GM20000 (cell line): ENCODE measurements at regions not wholly inside any gene's neighbourhood (a gene's known extent, or its start where the extent isn't known, plus 50 kb on each side); places are given as distances from the start of the nearest gene placed in this dataset.

Experiments
- DNase-seq: peaks from one replicate; pipeline ENCODE4 v3.0.0; 2012; ENCODE audit warnings: low spot score
- TF ChIP-seq, protein P1 (sequence below): IDR thresholded peaks from 2 replicates; pipeline ENCODE4 v1.5.1; 2012; ENCODE audit warnings: mild to moderate bottlenecking, control low read depth; ENCODE audit errors: extremely low read depth, missing control alignments

DNA sequence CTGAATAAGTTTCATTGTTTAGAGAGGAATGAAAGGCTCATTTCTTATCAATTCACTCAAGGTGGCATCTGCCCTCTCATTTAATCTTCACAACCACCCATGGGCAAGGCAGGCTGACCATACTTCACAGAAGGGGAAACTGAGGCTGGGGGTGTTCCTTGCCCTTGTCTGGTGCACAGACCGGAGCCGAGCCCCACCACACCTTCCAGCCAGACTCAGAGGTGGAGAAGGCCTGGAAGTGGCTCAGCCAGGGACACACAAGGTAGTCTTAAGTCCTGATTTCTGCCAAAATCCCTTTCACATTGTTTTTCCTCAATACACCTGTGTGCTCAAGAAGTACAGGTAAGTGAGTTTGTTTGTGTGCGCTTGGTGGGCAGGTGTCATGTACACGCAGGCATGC lies 111.9 kb upstream of the TEX51 start:
- TF ChIP-seq, protein P1, sequence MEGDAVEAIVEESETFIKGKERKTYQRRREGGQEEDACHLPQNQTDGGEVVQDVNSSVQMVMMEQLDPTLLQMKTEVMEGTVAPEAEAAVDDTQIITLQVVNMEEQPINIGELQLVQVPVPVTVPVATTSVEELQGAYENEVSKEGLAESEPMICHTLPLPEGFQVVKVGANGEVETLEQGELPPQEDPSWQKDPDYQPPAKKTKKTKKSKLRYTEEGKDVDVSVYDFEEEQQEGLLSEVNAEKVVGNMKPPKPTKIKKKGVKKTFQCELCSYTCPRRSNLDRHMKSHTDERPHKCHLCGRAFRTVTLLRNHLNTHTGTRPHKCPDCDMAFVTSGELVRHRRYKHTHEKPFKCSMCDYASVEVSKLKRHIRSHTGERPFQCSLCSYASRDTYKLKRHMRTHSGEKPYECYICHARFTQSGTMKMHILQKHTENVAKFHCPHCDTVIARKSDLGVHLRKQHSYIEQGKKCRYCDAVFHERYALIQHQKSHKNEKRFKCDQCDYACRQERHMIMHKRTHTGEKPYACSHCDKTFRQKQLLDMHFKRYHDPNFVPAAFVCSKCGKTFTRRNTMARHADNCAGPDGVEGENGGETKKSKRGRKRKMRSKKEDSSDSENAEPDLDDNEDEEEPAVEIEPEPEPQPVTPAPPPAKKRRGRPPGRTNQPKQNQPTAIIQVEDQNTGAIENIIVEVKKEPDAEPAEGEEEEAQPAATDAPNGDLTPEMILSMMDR = no peak
- no peak for DNase-seq

DNA sequence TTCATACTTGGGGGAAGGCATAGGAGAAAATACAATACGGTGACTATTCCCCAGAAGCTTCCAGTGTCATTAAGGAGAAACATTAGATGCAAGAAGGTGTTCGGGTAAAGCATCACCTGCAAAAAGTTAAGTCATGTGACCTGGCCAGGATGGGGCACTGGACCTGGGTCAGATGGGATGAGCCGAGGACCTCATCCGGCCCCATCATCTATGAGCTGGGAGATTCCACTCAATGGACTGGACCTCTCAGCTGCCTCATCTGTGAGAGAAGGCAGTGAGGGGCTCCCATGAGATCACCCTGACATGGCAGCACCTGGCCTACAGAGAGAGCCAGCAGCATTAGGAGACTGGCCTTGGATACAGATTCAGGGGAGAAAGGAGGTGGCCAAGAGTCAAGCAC lies 111.4 kb upstream of the TEX51 start:
- TF ChIP-seq, protein P1 = no peak

DNA sequence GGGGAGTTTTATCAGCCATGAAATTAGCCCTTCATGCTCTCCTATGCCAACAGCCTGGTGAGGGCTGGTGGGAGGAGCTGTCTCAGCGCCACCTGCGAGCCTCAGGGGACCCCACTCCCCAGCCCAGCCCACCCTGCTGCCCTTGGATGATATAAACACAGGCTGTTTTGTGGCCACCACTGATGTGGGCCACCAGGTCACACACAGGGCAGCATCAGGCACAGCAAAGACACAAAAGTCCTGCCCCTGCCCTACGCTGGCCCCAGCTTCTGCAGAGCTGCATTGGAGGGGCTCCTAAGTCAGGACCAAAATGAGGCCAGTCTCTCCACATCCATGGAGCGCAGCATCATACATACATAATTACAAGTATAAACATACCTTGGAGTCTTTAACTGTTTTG lies 110.6 kb upstream of the TEX51 start:
- no peak for DNase-seq
- TF ChIP-seq, protein P1 = no peak

More for the DNA sequence above, 111.4 kb upstream of the TEX51 start:
- no peak for DNase-seq

DNA sequence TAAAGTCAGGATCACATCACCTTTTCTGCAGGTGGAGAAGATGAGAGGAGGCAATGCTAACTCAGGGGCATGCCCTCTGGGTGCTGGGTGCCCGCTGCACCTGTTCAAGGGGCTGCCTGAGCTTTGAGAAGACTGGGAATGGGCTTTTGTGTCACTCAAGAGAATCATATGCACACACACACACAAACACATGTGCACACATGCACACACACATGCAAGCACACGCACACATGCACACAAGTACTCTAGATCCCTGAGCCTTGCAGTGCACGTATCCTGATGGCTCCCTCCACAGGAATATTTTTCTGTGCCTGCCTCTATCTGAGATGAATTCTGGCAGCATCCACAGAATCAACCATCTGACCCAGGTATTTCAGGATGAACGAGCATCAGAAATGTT lies 110.0 kb upstream of the TEX51 start:
- no peak for DNase-seq
- TF ChIP-seq, protein P1 = no peak

DNA sequence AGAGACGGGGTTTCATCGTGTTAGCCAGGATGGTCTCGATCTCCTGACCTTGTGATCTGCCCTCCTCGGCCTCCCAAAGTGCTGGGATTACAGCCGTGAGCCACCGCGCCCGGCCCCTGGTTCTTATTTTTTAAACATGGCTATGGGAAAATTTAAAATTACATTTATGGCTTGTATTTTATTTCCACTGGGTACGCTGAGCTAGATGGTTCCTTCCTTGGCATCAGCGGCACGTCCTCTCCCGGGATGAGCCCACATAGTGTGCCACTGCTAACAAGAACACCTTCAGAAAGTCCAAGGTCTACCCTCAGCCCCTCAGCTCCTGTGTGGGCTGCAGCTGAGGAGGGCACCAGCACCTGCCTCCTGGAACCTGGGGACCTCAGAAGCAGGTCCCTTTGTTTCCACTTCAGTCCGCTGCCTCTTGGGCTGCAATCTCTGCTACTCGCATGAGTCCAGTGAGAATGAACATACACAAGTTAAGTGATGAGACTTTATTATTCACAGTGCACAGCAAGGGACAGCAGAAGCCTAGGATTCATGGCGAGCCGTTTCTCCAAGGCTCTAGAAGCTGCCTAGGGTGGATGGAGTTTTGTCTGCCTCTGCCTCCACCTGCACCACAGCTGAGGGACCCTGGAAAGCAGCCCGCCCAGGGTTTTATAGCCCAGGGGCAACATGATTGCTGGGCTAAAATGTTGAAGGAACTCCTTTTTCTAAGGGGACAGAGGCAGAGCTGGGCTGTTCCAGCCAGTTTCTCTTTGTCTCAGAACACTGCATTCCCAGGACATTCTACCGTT lies 107.5 kb upstream of the TEX51 start:
- no peak for DNase-seq
- TF ChIP-seq, protein P1 = no peak

DNA sequence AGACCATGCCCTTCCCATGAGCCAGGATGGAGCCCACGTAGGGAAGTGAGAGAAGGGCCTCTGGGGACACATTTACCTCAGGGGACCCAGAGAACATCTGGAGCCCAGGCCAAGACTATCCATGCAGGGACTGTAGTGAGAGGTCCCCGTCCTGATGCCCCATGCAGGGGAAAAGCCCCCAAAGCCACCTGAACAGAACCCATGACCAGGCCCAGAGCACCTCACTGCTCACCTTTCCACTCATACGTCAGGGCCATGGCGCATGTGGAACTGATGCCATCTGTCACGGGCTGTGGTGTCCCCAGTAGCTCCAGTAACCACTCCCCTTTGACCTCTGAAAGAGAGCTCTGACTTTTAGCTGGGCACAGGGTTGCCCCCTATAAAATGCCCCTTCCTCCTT lies 106.5 kb upstream of the TEX51 start:
- no peak for DNase-seq
- TF ChIP-seq, protein P1 = no peak

DNA sequence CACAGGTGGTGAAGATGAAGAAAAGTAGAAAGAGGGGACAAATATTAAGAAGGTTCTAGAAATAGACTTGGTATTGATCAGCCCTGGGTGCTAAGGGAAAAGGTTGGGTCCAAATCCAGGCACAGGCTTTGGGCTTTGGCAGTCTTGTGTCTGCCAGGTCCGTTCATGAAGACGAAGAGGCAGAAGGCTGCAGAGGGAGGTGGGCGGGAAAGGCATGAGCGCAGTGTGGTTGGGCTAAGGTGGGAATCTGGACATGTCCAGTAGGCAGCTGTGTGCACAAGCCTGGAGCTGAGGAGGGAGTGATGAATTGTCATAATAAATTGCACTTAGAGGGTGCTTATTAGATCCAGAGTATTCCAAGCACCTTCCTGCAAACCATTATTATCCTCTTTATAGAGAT lies 105.7 kb upstream of the TEX51 start:
- DNase-seq = no peak
- TF ChIP-seq, protein P1 = no peak
